ENCODE measurements at regions not wholly inside any gene's neighbourhood (a gene's known extent, or its start where the extent isn't known, plus 50 kb on each side); places are given as distances from the start of the nearest gene placed in this dataset.

- no peak for DNase-seq
Measured at GRCh38 chr13:107734891-107735625, 480.3 kb downstream of the LIG4 start.

- no peak for DNase-seq
Measured at GRCh38 chr13:107733276-107733675, 482.1 kb downstream of the LIG4 start.

GRCh38 chr13:107730813-107731212 is 484.5 kb downstream of the LIG4 start:
- no peak for DNase-seq

GRCh38 chr13:107721125-107721869 is 494.0 kb downstream of the LIG4 start:
- peak; percentile 29 to 51 for DNase-seq

- DNase-seq, result no peak
Measured at GRCh38 chr13:107716741-107717140, 498.6 kb downstream of the LIG4 start.

GRCh38 chr13:107716241-107716640 is 499.1 kb downstream of the LIG4 start:
- DNase-seq, result no peak

GRCh38 chr13:107715496-107715895 is 499.8 kb downstream of the LIG4 start:
- no peak for DNase-seq

- no peak for DNase-seq
Measured at GRCh38 chr13:107713314-107713713, 502.0 kb downstream of the LIG4 start.

GRCh38 chr13:107712145-107712860 is 503.0 kb downstream of the LIG4 start:
- peak; percentile 28 to 33 for DNase-seq

GRCh38 chr13:107690181-107690580 is 525.2 kb downstream of the LIG4 start:
- no peak for DNase-seq

GRCh38 chr13:107685876-107686275 is 529.5 kb downstream of the LIG4 start:
- DNase-seq, result no peak

GRCh38 chr13:107681600-107681999 is 533.7 kb downstream of the LIG4 start:
- peak in 1 of 2 experiments; percentile 21 for DNase-seq

GRCh38 chr13:107680115-107680514 is 535.2 kb downstream of the LIG4 start:
- DNase-seq, result peak; percentile 62 to 78

- DNase-seq, result peak; percentile 70 to 78
Measured at GRCh38 chr13:107678075-107678689, 537.2 kb downstream of the LIG4 start.

- no peak for DNase-seq
Measured at GRCh38 chr13:107675847-107676550, 539.3 kb downstream of the LIG4 start.

GRCh38 chr13:107669391-107669993 is 545.8 kb downstream of the LIG4 start:
- DNase-seq, result peak; percentile 76 to 84

GRCh38 chr13:107665926-107666458 is 549.3 kb downstream of the LIG4 start:
- no peak for DNase-seq

GRCh38 chr13:107650081-107650701 is 565.1 kb downstream of the LIG4 start:
- peak; percentile 51 to 74 for DNase-seq

- DNase-seq, result no peak
Measured at GRCh38 chr13:107649079-107649478, 566.3 kb downstream of the LIG4 start.

GRCh38 chr13:107644136-107644535 is 571.2 kb downstream of the LIG4 start:
- DNase-seq, result peak in 1 of 2 experiments; percentile 17

- peak; percentile 62 to 64 for DNase-seq
Measured at GRCh38 chr13:107643615-107644014, 571.7 kb downstream of the LIG4 start.
